ENCODE measurements at regions not wholly inside any gene's neighbourhood (a gene's known extent, or its start where the extent isn't known, plus 50 kb on each side); places are given as distances from the start of the nearest gene placed in this dataset.

GRCh38 chr3:191919491-191920026 lies 458.6 kb downstream of the PYDC2 start (continued):
- TF ChIP-seq ZNF398 (tag by site-specific recombination; IDR thresholded peaks at IDR 0.05) (no peak), ZNF626 (tag by site-specific recombination; IDR thresholded peaks at IDR 0.05) (no peak), OVOL3 (tag by site-specific recombination; IDR thresholded peaks at IDR 0.05) (no peak), ZNF280C (tag by site-specific recombination; IDR thresholded peaks at IDR 0.05) (no peak), ZFP3 (tag by site-specific recombination; IDR thresholded peaks at IDR 0.05; ENCODE audit: low read depth) (no peak)

GRCh38 chr3:191922570-191922969 lies 461.6 kb downstream of the PYDC2 start:
- H3K27ac ChIP-seq (ENCODE audit: extremely low read depth, low read depth, low read length), result no peak overlapping the region
- H3K36me3 ChIP-seq (ENCODE audit: control insufficient read depth in 2 of 2, insufficient read depth in 1 of 2, low read length in 2 of 2), result no peaks in the 10 kb centered on the region
- no peaks in the 10 kb centered on the region for H3K9me3 ChIP-seq (ENCODE audit: control insufficient read depth, insufficient read depth, low read depth, low read length)
- POLR2A ChIA-PET, result no interaction called here
- H3K4me3 ChIP-seq (ENCODE audit: low read depth, low read length), result no peak overlapping the region
- no peaks in the 10 kb centered on the region for H3K4me1 ChIP-seq (ENCODE audit: control insufficient read depth, insufficient read depth, low read length)
- CTCF ChIA-PET, result interaction anchor here (0.6 kb wide), 1 partner anchor 556 kb away, joined by 4 read pairs; no protein-coding TSS in a partner anchor
- TF ChIP-seq ZNF626 (tag by site-specific recombination; IDR thresholded peaks at IDR 0.05) (no peak), ZNF132 (tag by site-specific recombination; IDR thresholded peaks at IDR 0.05; ENCODE audit: borderline replicate concordance) (no peak), ZNF398 (tag by site-specific recombination; IDR thresholded peaks at IDR 0.05) (no peak), ZNF175 (tag by site-specific recombination; IDR thresholded peaks at IDR 0.05) (no peak), ZNF133 (tag by site-specific recombination; IDR thresholded peaks at IDR 0.05) (no peak), ZNF426 (tag by site-specific recombination; IDR thresholded peaks at IDR 0.05) (no peak), ZNF211 (tag by site-specific recombination; IDR thresholded peaks at IDR 0.05; ENCODE audit: low read depth) (no peak), MYNN (tag by site-specific recombination; IDR thresholded peaks at IDR 0.05; ENCODE audit: borderline replicate concordance) (no peak), EGR2 (tag by site-specific recombination; IDR thresholded peaks at IDR 0.05; ENCODE audit: low read depth) (no peak), REST (tag by site-specific recombination; IDR thresholded peaks at IDR 0.05) (no peak), ZNF580 (tag by site-specific recombination; IDR thresholded peaks at IDR 0.05) (no peak), SP2 (tag by site-specific recombination; IDR thresholded peaks at IDR 0.05) (no peak), BCL11A (tag by site-specific recombination; IDR thresholded peaks at IDR 0.05; ENCODE audit: low read depth) (no peak), PRDM2 (tag by site-specific recombination; IDR thresholded peaks at IDR 0.05; ENCODE audit: borderline replicate concordance) (no peak)

Measured in HEK293 (cell line).